ENCODE measurements at regions not wholly inside any gene's neighbourhood (a gene's known extent, or its start where the extent isn't known, plus 50 kb on each side); places are given as distances from the start of the nearest gene placed in this dataset.

- H3K18ac ChIP-seq (ENCODE audit: low read depth in 1 of 2, low read length in 2 of 2): no peak overlapping the region
- no peaks in the 10 kb centered on the region for H3K36me3 ChIP-seq (ENCODE audit: control insufficient read depth in 1 of 2, insufficient read depth in 2 of 2, low read depth in 1 of 2, low read length in 2 of 2)
- no peaks in the 10 kb centered on the region for H3K9me3 ChIP-seq (ENCODE audit: control insufficient read depth, low read length)
- no peak overlapping the region for H3K23ac ChIP-seq (ENCODE audit: low read length in 2 of 2)
- H2BK12ac ChIP-seq (ENCODE audit: low read length in 2 of 2): no peak overlapping the region
- no peak overlapping the region for H4K91ac ChIP-seq (ENCODE audit: low read length)
- no peak overlapping the region for H2BK15ac ChIP-seq (ENCODE audit: low read depth, poor library complexity, severe bottlenecking)
- H3K4ac ChIP-seq (ENCODE audit: low read depth in 1 of 2, low read length in 2 of 2): no peak overlapping the region
- no peak overlapping the region for H4K8ac ChIP-seq (ENCODE audit: low read length)
- H3K14ac ChIP-seq (ENCODE audit: low read length in 2 of 2): no peak overlapping the region
- H2BK5ac ChIP-seq (ENCODE audit: low read depth, low read length, poor library complexity, severe bottlenecking): no peak overlapping the region
- no peaks in the 10 kb centered on the region for H3K4me1 ChIP-seq (ENCODE audit: control insufficient read depth, insufficient read depth, low read depth, low read length)
- DNase-seq: no peak
- H2AFZ ChIP-seq (ENCODE audit: low read depth, low read length): no peak overlapping the region
- 86% methylated on average over 5 of the region's 6 CpGs for WGBS
- H3K4me3 ChIP-seq (ENCODE audit: insufficient read depth in 1 of 2, low read depth in 1 of 2, low read length in 2 of 2): no peak overlapping the region
- no peak overlapping the region for H2AK5ac ChIP-seq (ENCODE audit: low read length, severe bottlenecking)
- H3K27me3 ChIP-seq (ENCODE audit: control insufficient read depth in 1 of 2, insufficient read depth in 1 of 2, low read length in 2 of 2): peaks cover 0 to 10% of the 10 kb centered on the region in 2 experiments
- H3K9ac ChIP-seq (ENCODE audit: low read length): no peak overlapping the region
- H3K27ac ChIP-seq (ENCODE audit: low read length, poor library complexity, severe bottlenecking): no peak overlapping the region
- no peak overlapping the region for H2BK120ac ChIP-seq (ENCODE audit: low read depth, low read length)
- no peaks in the 10 kb centered on the region for H3K79me1 ChIP-seq (replicated peaks; ENCODE audit: low read length, poor library complexity, severe bottlenecking)
- no peak overlapping the region for H3K4me2 ChIP-seq (ENCODE audit: low read length, poor library complexity, severe bottlenecking)
These were observed 413.9 kb upstream of the JARID2 start for GRCh38 chr6:14831937-14832336.

GRCh38 chr6:14832427-14832826 lies 413.4 kb upstream of the JARID2 start:
- no peak overlapping the region for H4K8ac ChIP-seq (ENCODE audit: low read length)
- no peaks in the 10 kb centered on the region for H3K9me3 ChIP-seq (ENCODE audit: control insufficient read depth, low read length)
- H3K4me3 ChIP-seq (ENCODE audit: insufficient read depth in 1 of 2, low read depth in 1 of 2, low read length in 2 of 2): no peak overlapping the region
- no peak overlapping the region for H2BK12ac ChIP-seq (ENCODE audit: low read length in 2 of 2)
- no peak overlapping the region for H3K9ac ChIP-seq (ENCODE audit: low read length)
- H3K23ac ChIP-seq (ENCODE audit: low read length in 2 of 2): no peak overlapping the region
- H3K27ac ChIP-seq (ENCODE audit: low read length, poor library complexity, severe bottlenecking): no peak overlapping the region
- DNase-seq: no peak
- no peak overlapping the region for H3K4ac ChIP-seq (ENCODE audit: low read depth in 1 of 2, low read length in 2 of 2)
- H3K79me1 ChIP-seq (replicated peaks; ENCODE audit: low read length, poor library complexity, severe bottlenecking): no peaks in the 10 kb centered on the region
- no peak overlapping the region for H2BK5ac ChIP-seq (ENCODE audit: low read depth, low read length, poor library complexity, severe bottlenecking)
- no peak overlapping the region for H2AFZ ChIP-seq (ENCODE audit: low read depth, low read length)
- H3K4me1 ChIP-seq (ENCODE audit: control insufficient read depth, insufficient read depth, low read depth, low read length): no peaks in the 10 kb centered on the region
- 70% methylated on average over 1 of the region's 2 CpGs for WGBS
- no peak overlapping the region for H3K4me2 ChIP-seq (ENCODE audit: low read length, poor library complexity, severe bottlenecking)
- no peak overlapping the region for H3K14ac ChIP-seq (ENCODE audit: low read length in 2 of 2)
- no peaks in the 10 kb centered on the region for H3K36me3 ChIP-seq (ENCODE audit: control insufficient read depth in 1 of 2, insufficient read depth in 2 of 2, low read depth in 1 of 2, low read length in 2 of 2)
- peaks cover 0 to 10% of the 10 kb centered on the region in 2 experiments for H3K27me3 ChIP-seq (ENCODE audit: control insufficient read depth in 1 of 2, insufficient read depth in 1 of 2, low read length in 2 of 2)
- H2BK15ac ChIP-seq (ENCODE audit: low read depth, poor library complexity, severe bottlenecking): no peak overlapping the region
- H4K91ac ChIP-seq (ENCODE audit: low read length): no peak overlapping the region
- no peak overlapping the region for H3K18ac ChIP-seq (ENCODE audit: low read depth in 1 of 2, low read length in 2 of 2)
- H2AK5ac ChIP-seq (ENCODE audit: low read length, severe bottlenecking): no peak overlapping the region
- no peak overlapping the region for H2BK120ac ChIP-seq (ENCODE audit: low read depth, low read length)

GRCh38 chr6:14834851-14835530 lies 410.9 kb upstream of the JARID2 start:
- Histone ChIP-seq H4K91ac (ENCODE audit: low read length) (no peak overlapping the region), H3K79me1 (replicated peaks; ENCODE audit: low read length, poor library complexity, severe bottlenecking) (no peaks in the 10 kb centered on the region), H3K9me3 (ENCODE audit: control insufficient read depth, low read length) (no peaks in the 10 kb centered on the region), H3K36me3 (ENCODE audit: control insufficient read depth in 1 of 2, insufficient read depth in 2 of 2, low read depth in 1 of 2, low read length in 2 of 2) (no peaks in the 10 kb centered on the region), H2AFZ (ENCODE audit: low read depth, low read length) (no peak overlapping the region), H3K9ac (ENCODE audit: low read length) (no peak overlapping the region), H2BK120ac (ENCODE audit: low read depth, low read length) (no peak overlapping the region), H3K4me1 (ENCODE audit: control insufficient read depth, insufficient read depth, low read depth, low read length) (no peaks in the 10 kb centered on the region), H3K4me3 (ENCODE audit: insufficient read depth in 1 of 2, low read depth in 1 of 2, low read length in 2 of 2) (no peak overlapping the region), H3K4ac (ENCODE audit: low read depth in 1 of 2, low read length in 2 of 2) (no peak overlapping the region), H3K14ac (ENCODE audit: low read length in 2 of 2) (no peak overlapping the region), H2BK12ac (ENCODE audit: low read length in 2 of 2) (no peak overlapping the region), H4K8ac (ENCODE audit: low read length) (no peak overlapping the region), H3K27me3 (ENCODE audit: control insufficient read depth in 1 of 2, insufficient read depth in 1 of 2, low read length in 2 of 2) (peaks cover 0 to 21% of the 10 kb centered on the region in 2 experiments), H3K27ac (ENCODE audit: low read length, poor library complexity, severe bottlenecking) (no peak overlapping the region), H3K18ac (ENCODE audit: low read depth in 1 of 2, low read length in 2 of 2) (no peak overlapping the region), H2BK5ac (ENCODE audit: low read depth, low read length, poor library complexity, severe bottlenecking) (no peak overlapping the region), H2BK15ac (ENCODE audit: low read depth, poor library complexity, severe bottlenecking) (no peak overlapping the region), H3K4me2 (ENCODE audit: low read length, poor library complexity, severe bottlenecking) (no peak overlapping the region), H2AK5ac (ENCODE audit: low read length, severe bottlenecking) (no peak overlapping the region), H3K23ac (ENCODE audit: low read length in 2 of 2) (no peak overlapping the region)
- no peak for DNase-seq
- WGBS: 88% methylated on average over 2 of the region's 4 CpGs

- H2AFZ ChIP-seq (ENCODE audit: low read depth, low read length): no peak overlapping the region
- H3K27me3 ChIP-seq (ENCODE audit: control insufficient read depth in 1 of 2, insufficient read depth in 1 of 2, low read length in 2 of 2): peaks cover 0 to 16% of the 10 kb centered on the region in 2 experiments
- H3K9me3 ChIP-seq (ENCODE audit: control insufficient read depth, low read length): no peaks in the 10 kb centered on the region
- no peak overlapping the region for H2BK5ac ChIP-seq (ENCODE audit: low read depth, low read length, poor library complexity, severe bottlenecking)
- H3K4ac ChIP-seq (ENCODE audit: low read depth in 1 of 2, low read length in 2 of 2): no peak overlapping the region
- H3K23ac ChIP-seq (ENCODE audit: low read length in 2 of 2): no peak overlapping the region
- DNase-seq: no peak
- no peaks in the 10 kb centered on the region for H3K79me1 ChIP-seq (replicated peaks; ENCODE audit: low read length, poor library complexity, severe bottlenecking)
- no peak overlapping the region for H2AK5ac ChIP-seq (ENCODE audit: low read length, severe bottlenecking)
- H3K9ac ChIP-seq (ENCODE audit: low read length): no peak overlapping the region
- H3K18ac ChIP-seq (ENCODE audit: low read depth in 1 of 2, low read length in 2 of 2): no peak overlapping the region
- no peak overlapping the region for H2BK120ac ChIP-seq (ENCODE audit: low read depth, low read length)
- no peak overlapping the region for H3K14ac ChIP-seq (ENCODE audit: low read length in 2 of 2)
- no peaks in the 10 kb centered on the region for H3K36me3 ChIP-seq (ENCODE audit: control insufficient read depth in 1 of 2, insufficient read depth in 2 of 2, low read depth in 1 of 2, low read length in 2 of 2)
- H3K4me2 ChIP-seq (ENCODE audit: low read length, poor library complexity, severe bottlenecking): no peak overlapping the region
- H3K27ac ChIP-seq (ENCODE audit: low read length, poor library complexity, severe bottlenecking): no peak overlapping the region
- no peak overlapping the region for H3K4me3 ChIP-seq (ENCODE audit: insufficient read depth in 1 of 2, low read depth in 1 of 2, low read length in 2 of 2)
- H4K91ac ChIP-seq (ENCODE audit: low read length): no peak overlapping the region
- H3K4me1 ChIP-seq (ENCODE audit: control insufficient read depth, insufficient read depth, low read depth, low read length): no peaks in the 10 kb centered on the region
- H2BK12ac ChIP-seq (ENCODE audit: low read length in 2 of 2): no peak overlapping the region
- H4K8ac ChIP-seq (ENCODE audit: low read length): no peak overlapping the region
- WGBS: 100% methylated on average over 1 of the region's 3 CpGs
- no peak overlapping the region for H2BK15ac ChIP-seq (ENCODE audit: low read depth, poor library complexity, severe bottlenecking)
These were observed 408.4 kb upstream of the JARID2 start for GRCh38 chr6:14837435-14837834.

Measured in mesenchymal stem cell (in vitro differentiated cells and primary cell).